HepG2 (cell line): ENCODE measurements at regions not wholly inside any gene's neighbourhood (a gene's known extent, or its start where the extent isn't known, plus 50 kb on each side); places are given as distances from the start of the nearest gene placed in this dataset.

Experiments used
- POLR2AphosphoS5 ChIP-seq: IDR thresholded peaks from 2 replicates; pipeline ENCODE4 v1.6.1; 2012; ENCODE audit warnings: low read depth, low read length
- RAD21 ChIP-seq: fragments of 450-650 bp; formaldehyde crosslinking; IDR thresholded peaks from 2 replicates; pipeline ENCODE4 v1.5.0; 2020; ENCODE audit warnings: mild to moderate bottlenecking
- TAF1 ChIP-seq: sonication (generic); formaldehyde crosslinking; IDR thresholded peaks from 2 replicates; pipeline ENCODE4 v1.4.0; 2020; ENCODE audit warnings: missing genetic modification reagents
- TF ChIP-seq, protein P1 (sequence below): sonication (generic); formaldehyde crosslinking; IDR thresholded peaks from 2 replicates; pipeline ENCODE4 v1.4.0; 2020; ENCODE audit warnings: low read depth, mild to moderate bottlenecking, missing genetic modification reagents

- TF ChIP-seq TAF1 (CRISPR knock-in tag) (no peak), RAD21 (CRISPR knock-in tag) (no peak), POLR2AphosphoS5 (no peak)
- TF ChIP-seq, protein P1, sequence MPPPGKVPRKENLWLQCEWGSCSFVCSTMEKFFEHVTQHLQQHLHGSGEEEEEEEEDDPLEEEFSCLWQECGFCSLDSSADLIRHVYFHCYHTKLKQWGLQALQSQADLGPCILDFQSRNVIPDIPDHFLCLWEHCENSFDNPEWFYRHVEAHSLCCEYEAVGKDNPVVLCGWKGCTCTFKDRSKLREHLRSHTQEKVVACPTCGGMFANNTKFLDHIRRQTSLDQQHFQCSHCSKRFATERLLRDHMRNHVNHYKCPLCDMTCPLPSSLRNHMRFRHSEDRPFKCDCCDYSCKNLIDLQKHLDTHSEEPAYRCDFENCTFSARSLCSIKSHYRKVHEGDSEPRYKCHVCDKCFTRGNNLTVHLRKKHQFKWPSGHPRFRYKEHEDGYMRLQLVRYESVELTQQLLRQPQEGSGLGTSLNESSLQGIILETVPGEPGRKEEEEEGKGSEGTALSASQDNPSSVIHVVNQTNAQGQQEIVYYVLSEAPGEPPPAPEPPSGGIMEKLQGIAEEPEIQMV (CRISPR knock-in tag) = no peak
These were observed 1677.7 kb downstream of the OLFM4 start for GRCh38 chr13:54706336-54706735.
